Endothelial cell of umbilical vein (primary cell): ENCODE measurements at regions not wholly inside any gene's neighbourhood (a gene's known extent, or its start where the extent isn't known, plus 50 kb on each side); places are given as distances from the start of the nearest gene placed in this dataset.

Source experiments
- BruUV-seq: library from RNA; stranded (reverse); fragments of 400-500 nt; replicated peaks from 2 replicates; lab custom pipeline; 2021; lab: Mats Ljungman, UMichigan
- CTCF ChIA-PET: fragments of 300-600, 350-600 bp; sonication (Branson Sonifier 250); formaldehyde crosslinking; loops from one replicate; lab custom pipeline; 2021; ENCODE audit warnings: antibody characterized with exemption, inconsistent platforms; lab: Charles Lee
- POLR2A ChIA-PET: fragments of 300-600, 350-600 bp; sonication (Branson Sonifier 250); formaldehyde crosslinking; loops from one replicate; lab custom pipeline; 2021; ENCODE audit warnings: antibody characterized with exemption, inconsistent platforms; lab: Charles Lee
- DNase-seq: peaks from one replicate; pipeline ENCODE4 v3.0.0-alpha.2; 2011; ENCODE audit warnings: low read depth, low spot score
- FAIRE-seq: peaks from 2 replicates; lab custom pipeline; 2011; peaks lifted over from hg19 to GRCh38; lab: Jason Lieb, UNC
- H2AFZ ChIP-seq: 2 replicates; pipeline ENCODE4 v1.6.0; 2012; ENCODE audit warnings: low read depth, low read length, control low read depth, inconsistent platforms
- H3K27ac ChIP-seq: 2 replicates; pipeline ENCODE4 v1.5.1; 2011; ENCODE audit warnings: low read depth, mild to moderate bottlenecking, control low read depth, low read length, moderate library complexity; ENCODE audit not compliant: insufficient read depth
- H3K27me3 ChIP-seq, 2 experiments: 2 replicates each; pipeline versions ENCODE4 v1.6.0 to v1.6.1; 2011; ENCODE audit warnings: low read length in 2 of 2, mixed read lengths in 1 of 2; ENCODE audit not compliant: control insufficient read depth in 2 of 2, insufficient read depth in 2 of 2
- H3K36me3 ChIP-seq, 2 experiments: 2 replicates in 1 of 2; 3 replicates in 1 of 2; pipeline ENCODE4 v1.5.1; 2011; ENCODE audit warnings: low read length in 2 of 2, mild to moderate bottlenecking in 1 of 2, moderate library complexity in 1 of 2; ENCODE audit not compliant: control insufficient read depth in 2 of 2, insufficient read depth in 2 of 2; ENCODE audit errors: extremely low read depth in 1 of 2
- H3K4me1 ChIP-seq: 3 replicates; pipeline ENCODE4 v1.5.1; 2011; ENCODE audit warnings: mild to moderate bottlenecking, low read length; ENCODE audit not compliant: control insufficient read depth, insufficient read depth; ENCODE audit errors: extremely low read depth
- H3K4me2 ChIP-seq: 2 replicates; pipeline ENCODE4 v1.6.1; 2011; ENCODE audit warnings: low read length, control low read depth, mixed read lengths; ENCODE audit not compliant: insufficient read depth
- H3K4me3 ChIP-seq, 3 experiments: fragments of 200-600 bp in 1 of 3; sonication (generic), shearing (Covaris generic) in 1 of 3; replicated peaks in 1 of 3; 2 replicates each; pipeline ENCODE4 v1.5.1; 2011 to 2016; ENCODE audit warnings: control low read depth in 3 of 3, low read length in 3 of 3, mild to moderate bottlenecking in 2 of 3, inconsistent platforms in 1 of 3, low read depth in 1 of 3, moderate library complexity in 1 of 3; ENCODE audit not compliant: insufficient read depth in 1 of 3
- H3K79me2 ChIP-seq: 2 replicates; pipeline ENCODE4 v1.6.0; 2012; ENCODE audit warnings: low read length, inconsistent platforms; ENCODE audit not compliant: control insufficient read depth, insufficient read depth
- H3K9ac ChIP-seq: replicated peaks from 2 replicates; pipeline ENCODE3; 2011; ENCODE audit warnings: low read length, control low read depth; ENCODE audit not compliant: insufficient read depth; ENCODE audit errors: extremely low read depth
- H3K9me1 ChIP-seq: replicated peaks from 3 replicates; pipeline ENCODE4 v1.6.0; 2011; ENCODE audit warnings: mild to moderate bottlenecking, low read length; ENCODE audit not compliant: control insufficient read depth, insufficient read depth; ENCODE audit errors: extremely low read depth
- H3K9me3 ChIP-seq: replicated peaks from 2 replicates; pipeline ENCODE4 v1.5.1; 2012; ENCODE audit warnings: low read length, inconsistent platforms; ENCODE audit not compliant: control insufficient read depth, insufficient read depth
- H4K20me1 ChIP-seq: replicated peaks from 2 replicates; pipeline ENCODE3; 2011; ENCODE audit warnings: mild to moderate bottlenecking, low read length; ENCODE audit not compliant: control insufficient read depth, insufficient read depth; ENCODE audit errors: extremely low read depth
- CTCF ChIP-seq, 2 donors: IDR thresholded peaks; 1 replicate in 1 of 2; 2 replicates in 1 of 2; pipeline ENCODE4 v1.5.1; 2011; ENCODE audit warnings: low read length in 2 of 2, mild to moderate bottlenecking in 2 of 2, moderate library complexity in 2 of 2, control low read depth in 1 of 2, inconsistent platforms in 1 of 2, low read depth in 1 of 2; ENCODE audit not compliant: insufficient read depth in 1 of 2; ENCODE audit errors: extremely low read depth in 1 of 2
- EZH2 ChIP-seq: IDR thresholded peaks from 2 replicates; pipeline ENCODE4 v1.6.1; 2012; ENCODE audit warnings: borderline replicate concordance, low read depth, mild to moderate bottlenecking, moderate library complexity, low read length, inconsistent platforms; ENCODE audit not compliant: severe bottlenecking
- FOS ChIP-seq: IDR thresholded peaks from 2 replicates; pipeline ENCODE4 v1.6.1; 2011; ENCODE audit warnings: mild to moderate bottlenecking, low read length, moderate library complexity, borderline replicate concordance; ENCODE audit not compliant: insufficient read depth
- GATA2 ChIP-seq: IDR thresholded peaks from 2 replicates; pipeline ENCODE4 v1.7.0; 2011; ENCODE audit warnings: low read depth, mild to moderate bottlenecking, moderate library complexity, mixed read lengths, low read length; ENCODE audit not compliant: insufficient read length, insufficient read depth
- JUN ChIP-seq: IDR thresholded peaks from 2 replicates; pipeline ENCODE4 v1.6.1; 2011; ENCODE audit warnings: borderline replicate concordance, low read depth; ENCODE audit not compliant: insufficient read length, insufficient read depth
- MYC ChIP-seq: IDR thresholded peaks from one replicate; pipeline ENCODE4 v1.6.1; 2011; ENCODE audit warnings: mild to moderate bottlenecking, low read depth, low read length
- POLR2A ChIP-seq: IDR thresholded peaks from 2 replicates; pipeline ENCODE4 v1.6.1; 2012; ENCODE audit warnings: low read depth, mild to moderate bottlenecking, control low read depth, low read length
- POLR2AphosphoS5 ChIP-seq: IDR thresholded peaks from 2 replicates; pipeline ENCODE4 v1.6.1; 2012; ENCODE audit warnings: low read depth, mild to moderate bottlenecking, control low read depth, low read length, moderate library complexity; ENCODE audit not compliant: insufficient read depth
- dilution Hi-C: fragments of 300-500 bp; cut with MboI; formaldehyde crosslinking; loops from one replicate; pipeline ENCODE4 v1.15.0; 2019; ENCODE audit warnings: low sequenced_read_pairs; ENCODE audit not compliant: extremely low pct_ligation_motif_present
- intact Hi-C: fragments of 100-400 bp; cut with micrococcal nuclease; formaldehyde crosslinking; loops from one replicate; pipeline ENCODE4 v1.10.0; 2022
- TF ChIP-seq, protein P1 (sequence below): IDR thresholded peaks from 2 replicates; pipeline ENCODE4 v1.6.1; 2011; ENCODE audit not compliant: insufficient read depth, insufficient read length

- H3K36me3 ChIP-seq = no peaks in the 10 kb centered on the region
- no peak overlapping the region for H3K4me3 ChIP-seq
- no peaks in the 10 kb centered on the region for H4K20me1 ChIP-seq
- FAIRE-seq (no peak), DNase-seq (no peak)
- no peaks in the 10 kb centered on the region for H3K79me2 ChIP-seq
- no peak overlapping the region for H3K4me2 ChIP-seq
- H3K9ac ChIP-seq = no peak overlapping the region
- H3K27me3 ChIP-seq = no peaks in the 10 kb centered on the region
- H3K4me1 ChIP-seq = no peaks in the 10 kb centered on the region
- H3K9me1 ChIP-seq = no peaks in the 10 kb centered on the region
- no peak overlapping the region for H3K27ac ChIP-seq
- dilution Hi-C loops (no loop called here), intact Hi-C loops (no loop called here)
- H2AFZ ChIP-seq = no peak overlapping the region
- ChIA-PET POLR2A (no interaction called here), CTCF (no interaction called here)
- TF ChIP-seq FOS (no peak), POLR2AphosphoS5 (no peak), MYC (no peak), EZH2 (no peak), CTCF (IDR thresholded peaks at IDR 0.05; ENCODE audit: extremely low read depth in 1 of 2, insufficient read depth in 1 of 2, low read depth in 1 of 2, low read length in 2 of 2) (no peak), GATA2 (no peak), POLR2A (no peak), JUN (no peak)
- TF ChIP-seq, protein P1, sequence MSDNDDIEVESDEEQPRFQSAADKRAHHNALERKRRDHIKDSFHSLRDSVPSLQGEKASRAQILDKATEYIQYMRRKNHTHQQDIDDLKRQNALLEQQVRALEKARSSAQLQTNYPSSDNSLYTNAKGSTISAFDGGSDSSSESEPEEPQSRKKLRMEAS = no peak
- no peaks in the 10 kb centered on the region for H3K9me3 ChIP-seq
- BruUV-seq = no TSS peak
Observed at GRCh38 chr13:57918913-57919312, 287.4 kb downstream of the PCDH17 start.
